ENCODE measurements at regions not wholly inside any gene's neighbourhood (a gene's known extent, or its start where the extent isn't known, plus 50 kb on each side); places are given as distances from the start of the nearest gene placed in this dataset.

DNA sequence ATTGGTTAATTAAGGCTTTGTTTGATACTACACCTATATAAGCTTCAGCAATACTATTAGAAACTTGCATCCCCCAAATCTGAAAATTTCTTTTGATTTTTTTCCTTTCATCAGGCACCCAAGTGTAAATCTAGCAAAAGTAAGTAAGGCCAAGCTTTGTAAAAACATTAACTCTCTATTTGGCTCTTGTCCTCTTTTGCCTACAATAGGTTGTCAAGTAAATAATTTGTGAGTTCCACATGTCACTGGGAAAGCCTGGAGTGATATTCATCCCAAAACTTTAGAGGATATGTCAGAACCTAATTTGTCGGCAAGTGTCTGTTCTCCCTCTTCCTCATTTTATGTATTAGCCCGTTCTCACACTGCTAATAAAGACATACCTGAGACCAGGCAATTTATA lies 492.4 kb downstream of the IPMK start:
- Histone ChIP-seq H3K4me3 (no peak overlapping the region), H3K27ac (replicated peaks) (no peak overlapping the region), H3K27me3 (ENCODE audit: low read depth) (no peaks in the 10 kb centered on the region), H3K36me3 (no peaks in the 10 kb centered on the region), H3K4me1 (no peaks in the 10 kb centered on the region), H3K9me3 (replicated peaks) (peaks cover 6% of the 10 kb centered on the region)
- intact Hi-C loops (cut with micrococcal nuclease): no loop called here
- DNase-seq: no peak
- TF ChIP-seq, protein P1, sequence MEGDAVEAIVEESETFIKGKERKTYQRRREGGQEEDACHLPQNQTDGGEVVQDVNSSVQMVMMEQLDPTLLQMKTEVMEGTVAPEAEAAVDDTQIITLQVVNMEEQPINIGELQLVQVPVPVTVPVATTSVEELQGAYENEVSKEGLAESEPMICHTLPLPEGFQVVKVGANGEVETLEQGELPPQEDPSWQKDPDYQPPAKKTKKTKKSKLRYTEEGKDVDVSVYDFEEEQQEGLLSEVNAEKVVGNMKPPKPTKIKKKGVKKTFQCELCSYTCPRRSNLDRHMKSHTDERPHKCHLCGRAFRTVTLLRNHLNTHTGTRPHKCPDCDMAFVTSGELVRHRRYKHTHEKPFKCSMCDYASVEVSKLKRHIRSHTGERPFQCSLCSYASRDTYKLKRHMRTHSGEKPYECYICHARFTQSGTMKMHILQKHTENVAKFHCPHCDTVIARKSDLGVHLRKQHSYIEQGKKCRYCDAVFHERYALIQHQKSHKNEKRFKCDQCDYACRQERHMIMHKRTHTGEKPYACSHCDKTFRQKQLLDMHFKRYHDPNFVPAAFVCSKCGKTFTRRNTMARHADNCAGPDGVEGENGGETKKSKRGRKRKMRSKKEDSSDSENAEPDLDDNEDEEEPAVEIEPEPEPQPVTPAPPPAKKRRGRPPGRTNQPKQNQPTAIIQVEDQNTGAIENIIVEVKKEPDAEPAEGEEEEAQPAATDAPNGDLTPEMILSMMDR (IDR thresholded peaks at IDR 0.05; ENCODE audit: borderline replicate concordance): no peak

DNA sequence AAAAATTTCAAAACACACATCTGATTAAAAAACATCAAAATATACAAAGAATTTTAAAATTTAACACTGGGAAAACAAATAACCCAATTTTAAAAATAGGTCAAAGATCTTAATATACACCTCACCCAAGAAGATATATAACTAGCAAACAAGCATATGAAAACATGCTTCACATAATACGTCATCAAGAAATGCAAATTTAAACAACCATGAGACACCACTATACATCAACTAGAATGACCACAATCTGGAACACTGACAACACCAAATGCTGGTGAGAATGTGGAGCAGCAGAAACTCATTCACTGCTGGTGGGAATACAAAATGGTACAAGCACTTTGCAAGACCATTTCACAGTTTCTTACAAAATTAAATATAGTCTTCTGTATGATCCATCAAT lies 498.4 kb downstream of the IPMK start:
- TF ChIP-seq, protein P1 (IDR thresholded peaks at IDR 0.05; ENCODE audit: borderline replicate concordance): no peak
- no peak overlapping the region for H3K4me3 ChIP-seq
- H3K9me3 ChIP-seq (replicated peaks): peaks cover 20% of the 10 kb centered on the region
- H3K27me3 ChIP-seq (ENCODE audit: low read depth): no peaks in the 10 kb centered on the region
- H3K36me3 ChIP-seq: no peaks in the 10 kb centered on the region
- intact Hi-C loops (cut with micrococcal nuclease): no loop called here
- H3K4me1 ChIP-seq: no peaks in the 10 kb centered on the region
- DNase-seq: no peak
- H3K27ac ChIP-seq (replicated peaks): no peak overlapping the region

DNA sequence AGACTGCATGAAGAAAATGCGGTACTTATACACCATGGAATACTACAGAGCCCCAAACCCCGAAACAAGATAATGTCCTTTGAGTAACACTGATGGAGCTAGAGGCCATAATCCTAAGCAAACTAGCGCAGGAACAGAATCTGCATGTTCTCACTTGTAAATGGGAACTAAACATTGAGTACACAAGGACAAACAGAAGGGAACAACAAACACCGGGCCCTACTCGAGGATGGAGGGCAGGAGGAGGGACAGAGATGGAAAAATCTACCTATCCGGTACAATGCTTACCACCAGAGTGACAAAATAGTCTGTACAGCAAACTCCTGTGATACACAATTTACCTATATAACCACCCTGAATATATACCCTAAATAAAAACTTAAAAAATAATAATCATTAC lies 507.9 kb downstream of the IPMK start:
- no peaks in the 10 kb centered on the region for H3K27me3 ChIP-seq (ENCODE audit: low read depth)

DNA sequence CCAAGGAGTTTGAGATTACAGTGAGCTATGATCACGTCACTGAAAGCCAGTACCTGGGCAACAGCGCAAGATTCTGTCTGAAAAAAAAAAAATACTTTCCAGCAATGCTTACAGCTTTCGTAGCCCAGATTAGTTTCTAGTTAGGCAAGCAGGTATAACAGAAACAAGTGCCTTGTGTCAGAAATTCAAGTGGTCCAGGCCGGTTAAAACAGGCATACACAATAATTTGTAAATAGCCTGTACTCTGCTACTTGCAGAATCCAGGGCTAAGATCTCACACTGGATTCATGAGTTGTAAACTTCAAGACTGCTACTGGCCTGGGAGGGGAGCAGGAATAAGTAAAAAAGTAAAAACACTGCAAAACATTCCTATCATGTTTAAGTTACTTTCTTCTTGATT lies 512.9 kb downstream of the IPMK start:
- no peak overlapping the region for H3K27ac ChIP-seq (replicated peaks)
- DNase-seq: no peak
- peaks cover 13% of the 10 kb centered on the region for H3K9me3 ChIP-seq (replicated peaks)
- intact Hi-C loops (cut with micrococcal nuclease): no loop called here
- H3K4me3 ChIP-seq: no peak overlapping the region
- TF ChIP-seq, protein P1 (IDR thresholded peaks at IDR 0.05; ENCODE audit: borderline replicate concordance): no peak
- H3K36me3 ChIP-seq: no peaks in the 10 kb centered on the region
- H3K27me3 ChIP-seq (ENCODE audit: low read depth): no peaks in the 10 kb centered on the region
- H3K4me1 ChIP-seq: no peaks in the 10 kb centered on the region

More for the DNA sequence above, 507.9 kb downstream of the IPMK start:
- no peaks in the 10 kb centered on the region for H3K9me3 ChIP-seq (replicated peaks)
- no peak for DNase-seq
- no peaks in the 10 kb centered on the region for H3K4me1 ChIP-seq
- no peak overlapping the region for H3K4me3 ChIP-seq
- TF ChIP-seq, protein P1 (IDR thresholded peaks at IDR 0.05; ENCODE audit: borderline replicate concordance): no peak
- intact Hi-C loops (cut with micrococcal nuclease): no loop called here
- H3K36me3 ChIP-seq: no peaks in the 10 kb centered on the region
- no peak overlapping the region for H3K27ac ChIP-seq (replicated peaks)

DNA sequence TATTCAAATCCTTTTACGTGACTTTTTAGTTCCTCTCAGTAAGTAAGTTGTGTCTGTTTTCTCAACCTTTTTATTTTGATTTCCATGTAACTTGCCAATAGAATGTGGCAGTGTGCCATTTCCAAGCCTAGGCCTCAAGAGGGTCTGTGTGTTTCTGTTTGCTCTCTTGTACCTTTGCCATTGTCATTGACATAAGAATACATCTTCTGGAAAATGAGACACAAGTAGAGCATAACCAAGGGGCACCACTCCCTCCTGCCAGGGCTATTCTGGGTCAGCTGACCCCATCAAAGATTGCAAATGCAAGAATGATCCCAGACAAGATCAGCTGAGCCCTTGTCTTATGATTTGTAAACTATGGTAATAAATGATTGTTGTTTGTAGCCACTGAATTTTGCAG lies 524.0 kb downstream of the IPMK start:
- intact Hi-C loops (cut with micrococcal nuclease): no loop called here

More for the DNA sequence above, 524.0 kb downstream of the IPMK start:
- Histone ChIP-seq H3K27me3 (ENCODE audit: low read depth) (no peaks in the 10 kb centered on the region), H3K36me3 (no peaks in the 10 kb centered on the region), H3K27ac (replicated peaks) (no peak overlapping the region), H3K4me3 (no peak overlapping the region), H3K4me1 (no peaks in the 10 kb centered on the region), H3K9me3 (replicated peaks) (peaks cover 33% of the 10 kb centered on the region)
- TF ChIP-seq, protein P1 (IDR thresholded peaks at IDR 0.05; ENCODE audit: borderline replicate concordance): no peak
- DNase-seq: no peak

Measured in left ventricle myocardium inferior (tissue), 1 donor.